ENCODE measurements at regions not wholly inside any gene's neighbourhood (a gene's known extent, or its start where the extent isn't known, plus 50 kb on each side); places are given as distances from the start of the nearest gene placed in this dataset.

DNA sequence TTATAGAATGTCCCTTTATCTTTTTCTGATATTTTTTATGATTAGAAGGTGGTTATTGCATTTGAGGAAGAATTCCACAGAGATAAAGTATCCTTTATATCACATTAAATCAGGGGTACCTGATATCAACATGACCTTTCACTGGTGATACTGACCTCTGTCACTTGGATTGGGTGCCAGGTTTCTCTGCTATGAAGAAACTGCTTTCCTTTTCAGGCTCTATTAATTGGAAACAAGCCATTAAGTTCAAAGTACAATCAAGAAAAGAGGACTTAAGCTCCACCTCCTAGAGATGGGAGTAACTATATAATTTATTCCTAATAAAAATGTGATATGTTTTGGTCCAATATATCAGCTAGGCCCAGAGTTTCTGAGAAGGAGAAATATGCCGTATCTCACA, 514.6 kb upstream of the TYRP1 start:
- no peak for DNase-seq

DNA sequence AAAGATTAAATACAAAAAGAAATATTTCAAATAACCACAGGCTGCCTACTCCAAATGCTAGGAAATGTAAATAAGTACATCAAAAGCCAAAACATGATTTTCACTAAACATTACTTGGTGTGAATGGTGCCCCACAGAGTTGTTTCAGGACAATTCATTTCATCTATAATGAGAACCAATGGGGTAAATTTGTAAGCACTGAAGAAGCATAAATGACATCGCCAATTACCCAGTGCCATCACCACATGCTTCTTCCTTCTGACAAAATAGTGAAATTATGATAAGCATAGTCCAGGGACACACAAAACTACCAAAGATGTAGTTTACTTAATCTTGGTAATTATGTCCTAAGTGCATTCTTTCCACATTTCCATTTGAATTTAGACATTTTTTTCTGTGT, 510.4 kb upstream of the TYRP1 start:
- DNase-seq: no peak

DNA sequence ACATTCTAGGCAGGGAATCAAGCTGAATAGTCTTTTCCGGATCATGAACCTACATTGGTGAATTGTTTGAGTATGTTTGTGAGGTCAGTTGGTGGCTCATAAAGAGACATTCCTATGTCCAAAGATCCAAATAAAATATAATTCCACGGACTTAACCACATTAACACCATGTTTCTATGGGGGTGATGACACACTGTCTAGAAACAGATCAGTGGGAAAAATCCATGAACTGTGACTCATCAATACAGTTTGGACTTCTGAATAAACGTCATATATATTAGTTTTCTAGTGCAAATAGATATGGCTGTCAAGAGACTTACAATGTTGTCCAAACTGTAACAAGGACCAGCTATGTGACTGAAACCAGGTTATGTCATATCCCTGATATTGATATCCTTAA, 509.9 kb upstream of the TYRP1 start:
- DNase-seq: no peak

DNA sequence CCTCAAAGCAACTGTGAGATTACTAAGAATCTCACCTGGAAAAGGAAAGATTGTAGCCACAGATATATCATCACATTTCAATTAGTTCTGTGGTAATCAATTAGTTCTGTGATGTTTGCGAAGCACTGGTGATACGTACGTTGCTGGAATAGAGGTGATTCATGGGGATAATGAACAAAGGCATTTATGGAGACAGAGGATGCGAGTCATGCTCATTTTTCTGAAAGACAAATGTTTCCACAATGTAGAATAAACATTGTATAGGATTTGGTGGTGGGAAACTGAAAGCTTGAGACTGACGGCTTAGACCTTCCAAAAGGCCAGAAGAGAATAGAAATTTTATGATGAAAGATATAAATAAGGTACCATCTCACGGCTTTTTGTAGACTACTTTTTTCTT, 507.3 kb upstream of the TYRP1 start:
- no peak for DNase-seq

DNA sequence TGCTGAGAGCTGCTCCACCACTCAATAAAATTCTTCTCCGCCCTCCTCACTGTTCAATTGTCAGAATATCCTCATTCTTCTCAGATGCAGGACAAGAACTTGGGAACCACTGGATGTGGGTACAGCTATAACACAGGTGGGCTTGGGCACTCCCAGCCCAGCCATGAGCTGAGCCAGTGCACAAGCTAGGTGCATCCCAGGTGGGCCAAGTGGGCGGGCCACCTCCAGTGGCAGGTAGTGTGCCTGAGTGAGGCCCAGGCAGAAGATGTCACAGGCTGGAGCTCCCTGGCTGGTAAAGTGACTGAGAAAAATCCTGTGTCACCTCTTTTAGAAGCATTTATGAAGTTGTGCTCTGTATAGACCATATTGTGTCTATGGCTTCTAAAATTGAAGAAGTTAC, 501.6 kb upstream of the TYRP1 start:
- DNase-seq: no peak

DNA sequence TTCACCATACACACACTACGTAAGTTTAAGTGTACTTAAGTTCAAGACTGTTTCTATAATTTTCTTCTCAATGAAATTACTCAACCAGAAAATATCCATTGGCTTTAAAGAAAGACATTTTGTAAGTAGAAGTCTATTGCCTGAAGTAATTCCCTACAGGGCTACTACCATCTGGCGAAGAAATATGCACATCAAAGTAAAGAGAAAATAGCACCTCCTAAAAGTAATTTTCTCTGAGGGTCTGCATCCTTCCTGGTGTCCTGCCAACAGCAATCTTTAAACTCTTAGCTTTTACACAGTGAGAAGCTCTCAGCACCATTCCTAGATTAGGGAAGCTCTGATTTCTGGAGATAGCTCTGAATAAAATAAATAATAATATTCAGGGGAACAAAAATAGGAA, 498.5 kb upstream of the TYRP1 start:
- no peak for DNase-seq

DNA sequence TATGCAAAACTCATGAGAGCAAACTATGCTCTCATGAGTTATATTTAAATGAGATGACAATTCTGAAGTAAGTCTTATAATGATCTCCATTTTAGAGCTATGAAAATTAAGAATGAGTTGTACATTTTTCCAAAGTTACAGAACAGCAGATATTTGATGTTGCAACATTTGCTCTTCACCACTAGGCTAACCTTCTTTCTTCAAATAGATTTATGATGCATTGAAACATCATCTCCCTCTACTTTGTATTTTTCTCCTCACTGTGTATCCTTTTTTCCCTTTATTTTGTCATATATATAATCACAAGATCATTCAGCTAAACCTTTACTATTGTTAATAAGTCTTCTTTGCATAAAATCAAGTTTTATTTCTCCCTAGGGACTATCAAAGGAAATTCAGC, 497.7 kb upstream of the TYRP1 start:
- DNase-seq: no peak

DNA sequence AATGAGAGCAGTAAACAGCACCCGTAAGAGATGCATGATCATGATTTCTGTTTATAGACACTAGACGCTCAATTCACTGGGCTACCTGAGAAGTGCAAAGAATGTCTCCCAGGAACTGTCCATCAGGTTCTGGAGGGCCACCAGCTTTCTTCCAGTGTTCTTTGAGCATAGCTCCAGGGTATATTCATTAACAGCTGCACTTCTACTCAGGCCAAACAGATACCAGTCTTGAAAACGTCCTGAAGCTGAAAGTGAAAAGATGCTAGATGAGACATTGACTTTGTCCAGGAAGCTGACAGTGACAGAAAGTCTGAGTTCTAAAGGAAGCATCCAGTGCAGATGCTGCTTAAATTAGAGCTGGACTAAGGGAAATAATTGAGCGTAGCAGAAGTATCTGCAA, 488.7 kb upstream of the TYRP1 start:
- no peak for DNase-seq

DNA sequence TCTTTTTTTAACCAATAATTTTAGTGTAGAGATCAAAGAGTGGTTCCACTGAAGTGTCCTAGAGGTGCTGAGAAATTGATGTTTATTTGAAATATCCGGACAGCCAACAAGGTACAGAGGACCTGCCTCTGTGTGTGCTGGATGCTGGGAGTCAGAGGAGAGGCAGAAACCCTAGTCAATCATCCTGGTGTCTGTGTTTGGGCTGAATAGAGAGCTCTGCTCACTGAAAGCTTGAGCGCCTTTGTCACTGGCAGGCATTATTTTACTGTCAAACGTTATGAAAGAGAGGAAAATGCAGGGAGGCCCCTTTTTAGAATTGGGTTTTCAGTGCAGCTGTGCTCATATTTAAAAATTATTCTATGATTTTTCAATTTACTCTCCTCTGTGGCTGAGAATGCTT, 480.3 kb upstream of the TYRP1 start:
- no peak for DNase-seq

DNA sequence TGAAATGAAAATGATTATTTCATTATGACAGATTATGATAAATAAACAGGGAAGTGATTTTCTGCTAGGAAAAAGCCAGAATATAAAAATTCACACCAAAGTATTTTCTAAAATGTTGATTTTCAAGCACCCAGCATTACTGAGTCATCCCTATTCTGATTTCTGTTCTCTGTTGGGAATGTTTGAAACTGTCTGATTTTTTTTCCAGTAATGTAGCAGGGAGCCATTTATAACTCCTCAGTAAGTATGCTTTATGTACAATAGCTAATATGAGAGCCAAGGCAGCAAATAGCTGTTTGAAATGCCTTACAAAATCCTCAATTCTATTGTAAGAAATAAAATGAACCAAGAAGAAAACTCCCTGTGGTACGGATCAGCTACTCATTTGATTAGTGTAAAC, 471.7 kb upstream of the TYRP1 start:
- DNase-seq: no peak

DNA sequence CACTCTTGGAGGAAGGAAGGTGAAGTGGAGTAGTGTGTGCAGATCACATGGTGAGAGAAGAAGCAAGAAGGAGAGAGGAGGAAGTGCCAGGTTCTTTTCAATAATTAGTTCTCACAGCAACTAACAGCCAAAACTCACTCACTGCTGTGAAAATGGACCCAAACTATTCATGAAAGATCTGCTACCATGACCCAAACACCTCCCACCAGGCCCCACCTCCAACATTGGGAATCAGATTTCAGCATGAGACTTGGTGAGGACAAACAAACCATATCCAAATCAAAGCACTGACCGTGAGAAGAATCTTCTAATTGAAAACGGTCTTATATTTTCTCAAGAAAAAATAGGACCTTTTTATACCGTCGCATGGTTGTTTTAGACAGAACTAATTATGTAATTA, 468.7 kb upstream of the TYRP1 start:
- DNase-seq: no peak

DNA sequence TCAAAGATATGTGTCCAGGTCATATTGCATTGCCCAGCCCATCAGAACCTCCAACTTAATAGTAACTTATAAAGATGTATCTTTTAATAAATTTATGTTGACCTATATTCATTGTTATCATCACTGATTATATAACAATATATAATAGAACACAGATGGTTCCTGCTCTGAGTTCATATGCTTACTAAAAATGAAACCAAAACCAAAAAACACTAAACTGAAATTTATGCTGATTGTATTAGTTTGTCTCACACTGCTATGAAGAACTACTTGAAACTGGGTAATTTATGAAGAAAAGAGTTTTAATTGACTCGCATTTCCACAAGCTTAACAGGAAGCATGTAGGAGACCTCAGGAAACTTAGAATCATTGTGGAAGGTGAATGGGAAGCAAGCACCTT, 462.5 kb upstream of the TYRP1 start:
- no peak for DNase-seq

DNA sequence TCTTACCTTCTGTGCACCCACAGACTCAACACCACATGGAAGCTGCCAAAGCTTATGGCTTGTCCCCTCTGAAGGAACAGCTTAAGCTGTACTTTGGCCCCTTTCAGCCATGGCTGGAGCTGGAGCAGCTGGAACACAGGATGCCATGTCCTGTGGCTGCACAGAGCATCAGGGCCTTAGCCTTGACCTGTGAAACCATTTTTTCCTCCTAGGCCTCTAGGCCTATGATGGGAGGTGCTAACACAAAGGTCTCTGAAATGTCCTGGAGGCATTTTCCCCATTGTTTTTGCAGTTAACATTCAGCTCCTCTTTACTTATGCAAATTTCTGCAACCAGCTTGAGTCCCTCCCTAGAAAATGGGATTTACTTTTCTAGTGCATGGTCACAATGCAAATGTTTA, 461.4 kb upstream of the TYRP1 start:
- no peak for DNase-seq

DNA sequence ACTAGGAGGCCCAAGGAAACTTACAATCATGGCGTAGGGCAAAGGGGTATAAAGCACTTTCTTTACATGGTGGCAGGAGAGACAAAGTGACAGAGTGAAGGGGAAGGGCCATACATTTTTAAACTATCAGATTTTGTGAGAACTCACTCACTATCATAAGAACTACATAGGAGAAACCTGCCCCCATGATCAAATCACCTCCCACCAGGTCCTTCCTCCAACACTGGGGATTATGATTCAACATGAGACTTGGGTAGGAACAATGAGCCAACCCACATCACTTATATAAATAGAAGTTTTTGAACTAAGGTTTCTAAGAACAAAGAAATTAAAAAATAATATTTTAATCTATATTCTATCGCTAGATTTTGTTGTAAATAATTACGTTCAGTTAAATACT, 460.3 kb upstream of the TYRP1 start:
- DNase-seq: no peak

DNA sequence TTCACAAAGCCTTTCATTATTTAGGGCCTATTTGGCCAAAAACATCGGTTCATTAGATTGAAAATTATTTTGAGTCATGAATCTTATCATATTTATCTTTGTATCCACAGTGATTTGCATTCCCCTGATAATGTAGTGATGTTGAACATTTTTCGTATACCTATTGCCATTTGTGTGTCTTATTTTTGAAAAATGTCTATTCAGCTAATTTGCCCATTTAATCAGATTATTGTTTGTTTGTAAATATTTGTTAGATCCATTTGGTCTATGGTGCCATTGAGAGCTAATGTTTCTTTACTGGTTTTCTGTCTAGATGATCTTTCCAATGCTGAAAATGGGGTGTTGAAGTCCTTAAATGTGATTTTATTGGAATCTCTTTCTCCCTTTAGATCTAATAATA, 439.2 kb upstream of the TYRP1 start:
- no peak for DNase-seq

DNA sequence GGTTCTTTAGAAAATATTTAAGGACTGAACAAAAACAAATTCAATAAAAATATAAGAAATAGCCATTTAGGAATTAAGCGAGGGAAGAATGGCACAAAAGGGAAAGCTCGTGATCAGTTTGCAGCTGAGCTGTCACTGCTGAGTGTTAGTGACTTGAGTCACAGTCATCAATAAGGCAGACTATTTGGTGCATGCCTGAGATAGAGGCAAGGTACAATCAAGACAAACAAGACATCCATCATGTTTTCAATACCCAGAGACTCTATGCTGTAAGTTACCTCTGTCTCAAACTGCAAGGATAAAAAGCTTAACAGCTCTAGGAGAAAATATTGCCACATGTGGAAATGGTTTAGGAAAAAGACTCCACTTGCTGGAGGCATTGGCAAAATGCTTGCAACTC, 426.4 kb upstream of the TYRP1 start:
- no peak for DNase-seq

DNA sequence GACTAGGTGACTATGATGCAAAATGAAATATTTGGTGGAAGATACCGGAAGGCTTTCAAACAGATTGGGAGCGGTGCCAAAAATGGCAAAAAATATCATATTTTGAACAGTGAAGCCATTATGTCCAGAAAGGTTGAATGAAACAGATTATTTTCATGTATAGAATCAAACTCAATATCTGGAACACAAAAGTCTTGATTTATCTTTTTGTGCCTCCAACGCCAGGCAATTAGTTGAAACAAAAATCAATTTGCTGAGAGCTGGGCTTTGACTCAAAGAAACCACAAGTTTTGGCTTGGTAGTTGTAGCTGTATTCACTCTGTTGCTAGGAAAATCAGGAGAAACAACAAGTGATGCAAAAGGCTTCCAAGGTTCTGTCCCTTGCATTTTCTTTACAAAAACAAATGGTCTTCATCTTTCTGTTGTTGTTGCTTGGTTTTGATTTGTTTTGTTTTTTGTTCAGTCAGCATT, 421.7 kb upstream of the TYRP1 start:
- peak; percentile 43 for DNase-seq

DNA sequence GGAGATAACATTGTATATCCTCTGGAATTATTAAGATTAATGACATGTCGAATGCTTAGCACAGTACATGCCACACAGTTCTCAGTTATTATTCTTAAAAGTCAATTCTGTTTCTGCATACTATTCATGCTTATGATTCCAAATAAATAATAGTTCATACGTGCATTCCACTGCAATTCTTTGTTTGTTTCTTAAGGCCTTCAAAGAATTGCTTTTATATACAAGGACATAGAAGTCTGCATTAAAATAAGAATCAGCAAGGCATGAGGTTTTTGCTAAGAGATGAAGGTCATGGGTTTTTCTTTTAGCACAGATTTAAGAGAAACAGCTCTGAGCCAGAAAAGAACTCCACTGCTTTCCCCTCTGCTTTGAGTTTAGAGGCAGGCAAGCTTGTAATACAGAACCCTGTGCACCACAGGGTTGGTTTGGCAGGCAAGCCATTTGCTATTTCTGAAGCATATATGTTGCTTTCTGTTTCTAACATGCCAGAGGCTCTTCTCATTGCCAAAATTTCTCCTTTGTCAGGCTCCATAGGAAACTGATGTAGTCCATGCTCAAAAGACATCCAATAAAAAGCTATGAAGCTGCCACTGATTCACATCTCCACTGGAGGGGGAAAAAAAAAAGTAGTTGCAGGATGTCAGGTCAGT, 420.6 kb upstream of the TYRP1 start:
- peak; percentile 76 for DNase-seq

DNA sequence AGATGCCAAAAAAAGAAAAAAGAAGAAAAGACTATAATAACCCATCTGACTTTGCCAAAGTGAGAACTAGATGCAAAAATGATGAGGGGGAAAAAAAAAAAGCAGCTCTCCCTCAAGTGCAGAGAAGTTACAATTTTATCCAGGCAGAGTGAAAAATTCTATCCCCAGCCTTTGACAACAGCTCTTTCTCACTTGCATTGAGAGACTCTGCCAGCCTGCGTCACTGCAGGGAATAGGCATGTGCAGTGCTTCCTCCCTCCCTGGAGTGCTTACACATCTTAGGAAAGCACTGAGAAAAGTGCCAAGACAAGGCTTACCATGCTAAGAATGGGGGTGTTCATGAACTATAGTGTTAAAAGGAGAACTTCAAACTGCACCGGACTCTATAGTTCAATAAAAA, 418.6 kb upstream of the TYRP1 start:
- peak; percentile 41 for DNase-seq

DNA sequence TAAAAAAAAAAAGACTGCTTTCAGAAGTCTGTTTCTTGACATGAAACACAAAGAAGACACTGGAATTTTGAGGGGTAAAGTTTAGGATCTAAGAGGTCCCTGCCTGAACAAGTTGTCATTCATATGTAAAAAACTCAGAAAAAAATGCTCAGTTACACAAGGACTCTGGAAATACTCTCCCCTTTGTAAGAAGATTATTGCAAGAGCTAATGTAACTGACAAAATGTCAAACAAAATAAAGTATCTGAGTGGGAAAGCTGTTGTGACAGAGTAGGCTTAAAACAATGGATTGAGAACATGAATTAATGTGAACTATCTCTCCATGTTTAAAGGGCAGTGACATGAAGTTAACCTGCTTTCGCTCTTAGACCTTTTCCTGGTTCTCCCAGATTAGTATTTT, 416.7 kb upstream of the TYRP1 start:
- DNase-seq: no peak

DNA sequence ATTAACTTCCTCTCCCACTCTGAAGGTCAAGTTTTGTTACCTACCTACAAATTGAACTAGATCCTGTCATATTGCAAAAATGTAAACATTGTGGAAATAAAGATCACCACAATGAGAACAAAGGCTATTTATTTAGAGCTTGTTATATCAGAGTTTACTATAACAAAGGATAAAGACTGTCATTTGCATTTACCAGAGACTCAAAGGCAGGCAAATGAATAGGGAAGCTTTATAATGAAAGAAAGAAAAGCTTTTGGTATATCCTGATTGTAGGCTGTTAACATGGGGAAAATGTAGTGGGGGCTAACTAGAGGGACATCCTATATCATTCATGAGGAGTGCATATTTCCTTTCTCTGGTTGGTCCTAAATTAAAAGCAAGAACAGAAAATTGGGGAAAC, 403.5 kb upstream of the TYRP1 start:
- no peak for DNase-seq

DNA sequence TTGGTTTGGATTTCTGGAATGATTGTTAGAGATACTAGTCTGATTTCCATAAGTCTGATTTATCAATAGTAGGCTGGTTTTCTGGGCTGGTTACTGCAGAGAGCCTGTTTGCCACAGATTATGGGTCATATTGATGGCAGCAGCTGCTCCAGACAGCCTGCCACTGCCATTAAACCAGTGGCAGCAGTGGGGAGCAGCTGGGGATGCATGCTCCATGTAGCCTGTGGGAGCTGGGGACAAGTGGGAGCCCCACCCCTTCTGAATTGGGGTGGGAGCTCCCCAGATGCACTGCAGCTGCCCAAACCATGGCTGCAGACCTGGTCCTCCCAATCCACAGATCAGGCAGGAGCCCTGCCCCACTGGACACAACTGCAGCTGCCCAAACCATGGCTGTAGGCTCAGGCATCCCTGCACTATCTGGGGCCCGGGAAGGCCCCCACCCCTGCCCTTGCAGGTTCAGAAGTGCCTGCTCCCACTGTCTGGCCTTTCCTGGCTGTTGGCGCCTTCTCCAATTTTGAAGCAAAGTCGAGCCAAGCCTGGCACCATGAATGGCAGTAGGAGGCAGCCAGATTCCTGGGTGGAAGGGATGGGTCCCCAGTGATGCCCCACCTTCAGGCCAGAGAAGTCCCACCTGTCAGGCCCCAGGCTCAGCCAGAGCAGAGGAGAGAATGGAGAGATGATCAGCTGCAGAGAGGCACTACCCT, 402.9 kb upstream of the TYRP1 start:
- no peak for DNase-seq

DNA sequence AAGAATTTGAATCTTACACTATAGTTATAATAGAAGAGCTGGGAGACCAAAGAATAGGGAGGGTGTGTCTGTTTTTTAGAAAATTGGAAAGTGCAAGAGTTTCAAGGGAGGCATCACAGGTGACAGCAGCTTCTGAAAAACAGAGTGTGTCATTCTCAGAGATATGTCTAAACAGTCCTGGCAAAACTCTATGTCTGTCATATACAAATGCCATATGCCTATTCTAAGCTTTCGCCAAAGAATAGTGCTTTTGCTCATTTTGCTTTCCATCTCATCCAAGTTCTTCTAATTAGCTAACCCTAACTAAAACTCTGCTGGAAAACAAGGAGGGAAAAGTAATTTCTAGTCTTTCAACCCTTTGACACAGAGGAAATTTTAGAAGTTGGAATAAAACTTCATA, 388.0 kb upstream of the TYRP1 start:
- no peak for DNase-seq

DNA sequence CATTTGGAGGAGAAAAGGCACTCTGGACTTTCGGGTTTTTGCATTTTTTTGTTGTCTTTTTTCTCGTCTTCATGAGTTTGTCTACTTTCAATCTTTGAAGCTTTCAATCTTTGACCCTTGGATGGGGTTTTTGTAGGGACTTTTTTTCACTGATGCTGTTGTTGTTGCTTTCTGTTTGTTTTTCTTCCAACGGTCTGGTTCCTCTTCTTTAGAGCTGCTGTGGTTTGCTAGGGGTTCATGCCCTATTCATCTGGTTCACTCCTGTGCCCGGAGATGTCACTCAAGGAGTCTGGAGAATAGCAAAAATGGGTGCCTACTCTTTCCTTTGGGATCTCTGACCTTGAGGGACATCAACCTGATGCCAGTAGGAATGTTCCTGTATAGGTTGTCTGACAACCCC, 378.6 kb upstream of the TYRP1 start:
- DNase-seq: no peak

Data from femur (tissue), 1 donor.